HUES64 (cell line): ENCODE measurements at regions not wholly inside any gene's neighbourhood (a gene's known extent, or its start where the extent isn't known, plus 50 kb on each side); places are given as distances from the start of the nearest gene placed in this dataset.

Source experiments
- H3K27ac ChIP-seq: 2 replicates; pipeline ENCODE4 v1.7.0; 2013; ENCODE audit warnings: low read depth, low read length, inconsistent platforms
- H3K27me3 ChIP-seq: 2 replicates; pipeline ENCODE4 v1.6.1; 2013; ENCODE audit warnings: mild to moderate bottlenecking, low read length; ENCODE audit not compliant: insufficient read depth
- H3K36me3 ChIP-seq: 2 replicates; pipeline ENCODE4 v1.6.1; 2013; ENCODE audit warnings: mild to moderate bottlenecking, low read length; ENCODE audit not compliant: insufficient read depth
- H3K4me1 ChIP-seq: 2 replicates; pipeline ENCODE4 v1.6.1; 2013; ENCODE audit warnings: mild to moderate bottlenecking, low read length, moderate library complexity; ENCODE audit not compliant: insufficient read depth
- H3K4me3 ChIP-seq: 2 replicates; pipeline ENCODE4 v1.5.1; 2013; ENCODE audit warnings: mild to moderate bottlenecking, low read length, moderate library complexity
- H3K9ac ChIP-seq: 2 replicates; pipeline ENCODE4 v1.6.1; 2013; ENCODE audit warnings: mild to moderate bottlenecking, low read depth, low read length
- H3K9me3 ChIP-seq: 2 replicates; pipeline ENCODE4 v1.6.1; 2013; ENCODE audit warnings: low read depth, low read length; ENCODE audit not compliant: insufficient read depth
- WGBS: fragments of 150-250, 120-280 bp; methylation state at CpG from one replicate; pipeline ENCODE4 v1.1.7; 2013; ENCODE audit warnings: missing lambda C conversion rate; 5-methylcytosine and 5-hydroxymethylcytosine counted together

GRCh38 chr17:77853191-77853977, 105.1 kb upstream of the TNRC6C start:
- no peaks in the 10 kb centered on the region for H3K27me3 ChIP-seq
- no peak overlapping the region for H3K9ac ChIP-seq
- no peaks in the 10 kb centered on the region for H3K9me3 ChIP-seq
- H3K4me3 ChIP-seq, result no peak overlapping the region
- H3K27ac ChIP-seq, result no peak overlapping the region
- no peaks in the 10 kb centered on the region for H3K36me3 ChIP-seq
- H3K4me1 ChIP-seq, result no peaks in the 10 kb centered on the region
- 92% methylated on average over 20 of the region's 20 CpGs for WGBS

- Histone ChIP-seq H3K4me1 (no peaks in the 10 kb centered on the region), H3K9me3 (no peaks in the 10 kb centered on the region), H3K9ac (no peak overlapping the region), H3K27me3 (no peaks in the 10 kb centered on the region), H3K27ac (no peak overlapping the region), H3K4me3 (no peak overlapping the region), H3K36me3 (no peaks in the 10 kb centered on the region)
- WGBS, result 76% methylated on average over 13 of the region's 14 CpGs
Measured at GRCh38 chr17:77854083-77854758, 104.3 kb upstream of the TNRC6C start.

- Histone ChIP-seq H3K27me3 (no peaks in the 10 kb centered on the region), H3K4me1 (no peaks in the 10 kb centered on the region), H3K9ac (no peak overlapping the region), H3K36me3 (no peaks in the 10 kb centered on the region), H3K9me3 (no peaks in the 10 kb centered on the region), H3K4me3 (no peak overlapping the region), H3K27ac (no peak overlapping the region)
- 93% methylated on average over 20 of the region's 20 CpGs for WGBS
Measured at GRCh38 chr17:77854759-77855745, 103.5 kb upstream of the TNRC6C start.

- Histone ChIP-seq H3K27ac (no peak overlapping the region), H3K9ac (no peak overlapping the region), H3K4me3 (no peak overlapping the region), H3K9me3 (no peaks in the 10 kb centered on the region), H3K36me3 (no peaks in the 10 kb centered on the region), H3K27me3 (no peaks in the 10 kb centered on the region), H3K4me1 (no peaks in the 10 kb centered on the region)
- WGBS, result 91% methylated on average over 20 of the region's 20 CpGs
Measured at GRCh38 chr17:77856551-77857305, 101.8 kb upstream of the TNRC6C start.

- no peaks in the 10 kb centered on the region for H3K36me3 ChIP-seq
- no peaks in the 10 kb centered on the region for H3K4me1 ChIP-seq
- 96% methylated on average over 3 of the region's 3 CpGs for WGBS
- H3K27me3 ChIP-seq, result no peaks in the 10 kb centered on the region
- no peak overlapping the region for H3K9ac ChIP-seq
- H3K27ac ChIP-seq, result no peak overlapping the region
- H3K9me3 ChIP-seq, result no peaks in the 10 kb centered on the region
- no peak overlapping the region for H3K4me3 ChIP-seq
Measured at GRCh38 chr17:77857306-77857555, 101.3 kb upstream of the TNRC6C start.

GRCh38 chr17:77857613-77858012, 100.9 kb upstream of the TNRC6C start:
- Histone ChIP-seq H3K27me3 (no peaks in the 10 kb centered on the region), H3K36me3 (no peaks in the 10 kb centered on the region), H3K9ac (no peak overlapping the region), H3K4me3 (no peak overlapping the region), H3K27ac (no peak overlapping the region), H3K9me3 (no peaks in the 10 kb centered on the region), H3K4me1 (no peaks in the 10 kb centered on the region)
- 98% methylated on average over 3 of the region's 3 CpGs for WGBS

GRCh38 chr17:77858291-77859034, 100.0 kb upstream of the TNRC6C start:
- H3K9ac ChIP-seq, result no peak overlapping the region
- no peaks in the 10 kb centered on the region for H3K27me3 ChIP-seq
- WGBS, result 93% methylated on average over 5 of the region's 5 CpGs

GRCh38 chr17:77859035-77859810, 99.3 kb upstream of the TNRC6C start:
- Histone ChIP-seq H3K27me3 (no peaks in the 10 kb centered on the region), H3K9ac (no peak overlapping the region), H3K9me3 (no peaks in the 10 kb centered on the region), H3K27ac (no peak overlapping the region), H3K36me3 (no peaks in the 10 kb centered on the region), H3K4me1 (no peaks in the 10 kb centered on the region), H3K4me3 (no peak overlapping the region)
- 80% methylated on average over 7 of the region's 7 CpGs for WGBS

More at GRCh38 chr17:77858291-77859034, 100.0 kb upstream of the TNRC6C start:
- no peak overlapping the region for H3K4me3 ChIP-seq
- H3K4me1 ChIP-seq, result no peaks in the 10 kb centered on the region
- no peak overlapping the region for H3K27ac ChIP-seq
- H3K36me3 ChIP-seq, result no peaks in the 10 kb centered on the region
- no peaks in the 10 kb centered on the region for H3K9me3 ChIP-seq

- no peak overlapping the region for H3K27ac ChIP-seq
- no peaks in the 10 kb centered on the region for H3K27me3 ChIP-seq
- WGBS, result 92% methylated on average over 1 of the region's 1 CpG
Measured at GRCh38 chr17:77861133-77861695, 97.3 kb upstream of the TNRC6C start.

More at GRCh38 chr17:77861133-77861695, 97.3 kb upstream of the TNRC6C start:
- H3K9me3 ChIP-seq, result no peaks in the 10 kb centered on the region
- no peaks in the 10 kb centered on the region for H3K36me3 ChIP-seq
- no peak overlapping the region for H3K9ac ChIP-seq
- H3K4me3 ChIP-seq, result no peak overlapping the region
- no peaks in the 10 kb centered on the region for H3K4me1 ChIP-seq
